Left lobe of liver (tissue), 2 donors: ENCODE measurements at regions not wholly inside any gene's neighbourhood (a gene's known extent, or its start where the extent isn't known, plus 50 kb on each side); places are given as distances from the start of the nearest gene placed in this dataset.
A peak's percentile ranks its signal among the peaks of the same experiment; 100 is the strongest.

Source experiments
- ATAC-seq: fragments of 200-7000 bp; cut with Tn5 transposase; one replicate; pipeline ENCODE4 v1.9.1; 2020; ENCODE audit warnings: mild to moderate bottlenecking, moderate library complexity
- DNase-seq: peaks from one replicate; pipeline ENCODE4 v3.0.0-alpha.2; 2020; ENCODE audit warnings: low spot score
- donor health status: DM: no; HTN: no; CAD: no; lungs with moderate emphysema.
- donor health status: DM: no; HTN: yes; CAD: no.

- DNase-seq (no peak), ATAC-seq (no peak)
Observed at GRCh38 chr1:56442290-56442877, 137.0 kb downstream of the PLPP3 start.

- ATAC-seq, result no peak
- DNase-seq, result no peak
Observed at GRCh38 chr1:56441601-56442000, 137.8 kb downstream of the PLPP3 start.

GRCh38 chr1:56439610-56440264, 139.6 kb downstream of the PLPP3 start:
- peak; percentile 74 for DNase-seq
- peak; percentile 80 for ATAC-seq

- DNase-seq (no peak), ATAC-seq (no peak)
Observed at GRCh38 chr1:56438901-56439551, 140.3 kb downstream of the PLPP3 start.

- no peak for DNase-seq
- ATAC-seq, result no peak
Observed at GRCh38 chr1:56437959-56438358, 141.4 kb downstream of the PLPP3 start.

- no peak for DNase-seq
- no peak for ATAC-seq
Observed at GRCh38 chr1:56436912-56437417, 142.4 kb downstream of the PLPP3 start.

GRCh38 chr1:56436296-56436695, 143.1 kb downstream of the PLPP3 start:
- ATAC-seq, result no peak
- DNase-seq, result no peak

- ATAC-seq (no peak), DNase-seq (no peak)
Observed at GRCh38 chr1:56435434-56436262, 143.7 kb downstream of the PLPP3 start.

- ATAC-seq (no peak), DNase-seq (no peak)
Observed at GRCh38 chr1:56434740-56435139, 144.6 kb downstream of the PLPP3 start.

GRCh38 chr1:56434025-56434424, 145.3 kb downstream of the PLPP3 start:
- ATAC-seq, result no peak
- DNase-seq, result no peak

- ATAC-seq (no peak), DNase-seq (no peak)
Observed at GRCh38 chr1:56433056-56433577, 146.2 kb downstream of the PLPP3 start.

- DNase-seq (peak; percentile 89), ATAC-seq (peak; percentile 90)
Observed at GRCh38 chr1:56432166-56432971, 147.0 kb downstream of the PLPP3 start.

GRCh38 chr1:56430141-56430839, 149.1 kb downstream of the PLPP3 start:
- DNase-seq, result no peak
- no peak for ATAC-seq

- DNase-seq (no peak), ATAC-seq (no peak)
Observed at GRCh38 chr1:56429288-56429687, 150.1 kb downstream of the PLPP3 start.

GRCh38 chr1:56426587-56427381, 152.6 kb downstream of the PLPP3 start:
- DNase-seq, result no peak
- ATAC-seq, result no peak

GRCh38 chr1:56425494-56426037, 153.8 kb downstream of the PLPP3 start:
- DNase-seq (no peak), ATAC-seq (no peak)

GRCh38 chr1:56424744-56425493, 154.4 kb downstream of the PLPP3 start:
- ATAC-seq (peak; percentile 55), DNase-seq (no peak)

GRCh38 chr1:56423716-56424115, 155.6 kb downstream of the PLPP3 start:
- ATAC-seq (no peak), DNase-seq (no peak)
